Liver (tissue), 8 donors: ENCODE measurements at regions not wholly inside any gene's neighbourhood (a gene's known extent, or its start where the extent isn't known, plus 50 kb on each side); places are given as distances from the start of the nearest gene placed in this dataset.

ENCODE experiments used
- DNase-seq: peaks from one replicate; pipeline ENCODE4 v3.0.0-alpha.2; 2017; ENCODE audit warnings: low spot score
- H3K27ac ChIP-seq, 2 donors: one replicate each; pipeline ENCODE4 v1.7.0; 2013; ENCODE audit warnings: inconsistent platforms in 2 of 2, low read length in 2 of 2, control low read depth in 1 of 2, low read depth in 1 of 2, mild to moderate bottlenecking in 1 of 2
- H3K27me3 ChIP-seq, 4 donors: one replicate each; pipeline versions ENCODE4 v1.6.1 to v1.7.0; 2013; ENCODE audit warnings: low read length in 3 of 4, inconsistent platforms in 1 of 4, mild to moderate bottlenecking in 1 of 4, moderate library complexity in 1 of 4; ENCODE audit not compliant: control insufficient read depth in 4 of 4, insufficient read depth in 4 of 4
- H3K36me3 ChIP-seq, 4 donors: one replicate each; pipeline versions ENCODE4 v1.6.1 to v1.7.0; 2013; ENCODE audit warnings: low read length in 3 of 4, mild to moderate bottlenecking in 3 of 4, low read depth in 1 of 4, moderate library complexity in 1 of 4; ENCODE audit not compliant: control insufficient read depth in 4 of 4, insufficient read depth in 3 of 4
- H3K4me1 ChIP-seq, 4 donors: one replicate each; pipeline versions ENCODE4 v1.6.1 to v1.7.0; 2013; ENCODE audit warnings: low read length in 3 of 4, mild to moderate bottlenecking in 3 of 4, moderate library complexity in 1 of 4; ENCODE audit not compliant: control insufficient read depth in 4 of 4, insufficient read depth in 4 of 4
- H3K4me3 ChIP-seq, 3 donors: one replicate each; pipeline versions ENCODE4 v1.6.1 to v1.7.0; 2013; ENCODE audit warnings: low read length in 3 of 3, control low read depth in 1 of 3, low read depth in 1 of 3, mild to moderate bottlenecking in 1 of 3
- H3K9ac ChIP-seq, 2 donors: one replicate each; pipeline ENCODE4 v1.7.0; 2013; ENCODE audit warnings: low read length in 2 of 2, mild to moderate bottlenecking in 2 of 2, moderate library complexity in 2 of 2, control low read depth in 1 of 2, low read depth in 1 of 2
- H3K9me3 ChIP-seq, 4 donors: one replicate each; pipeline versions ENCODE4 v1.6.1 to v1.7.0; 2013; ENCODE audit warnings: low read length in 3 of 4; ENCODE audit not compliant: control insufficient read depth in 4 of 4
- ATF3 ChIP-seq: IDR thresholded peaks from 2 replicates; pipeline ENCODE4 v1.6.1; 2016; ENCODE audit warnings: antibody characterized with exemption
- CTCF ChIP-seq: fragments of 150-350 bp; IDR thresholded peaks from 2 replicates; pipeline ENCODE4 v1.5.1; 2017; ENCODE audit warnings: improper control_type of control experiment, low read depth, low read length; ENCODE audit not compliant: missing input control
- EGR1 ChIP-seq, 2 donors: IDR thresholded peaks; 2 replicates each; pipeline ENCODE4 v1.6.1; 2016 to 2018; ENCODE audit warnings: antibody characterized with exemption in 2 of 2, low read depth in 2 of 2
- FOXA1 ChIP-seq: IDR thresholded peaks from 2 replicates; pipeline ENCODE4 v1.6.1; 2016; ENCODE audit warnings: antibody characterized with exemption
- FOXA2 ChIP-seq: IDR thresholded peaks from 2 replicates; pipeline ENCODE4 v1.6.1; 2016; ENCODE audit warnings: antibody characterized with exemption
- HNF4A ChIP-seq, 2 donors: conservative IDR thresholded peaks; 2 replicates each; pipeline ENCODE4 v1.6.1; 2016; ENCODE audit warnings: antibody characterized with exemption in 2 of 2, mild to moderate bottlenecking in 2 of 2
- JUND ChIP-seq, 2 donors: IDR thresholded peaks; 2 replicates each; pipeline ENCODE4 v1.6.1; 2016; ENCODE audit warnings: antibody characterized with exemption in 2 of 2
- MAX ChIP-seq: IDR thresholded peaks from 2 replicates; pipeline ENCODE4 v1.6.1; 2016; ENCODE audit warnings: antibody characterized with exemption
- NR2F2 ChIP-seq: IDR thresholded peaks from 2 replicates; pipeline ENCODE4 v1.6.1; 2016; ENCODE audit warnings: antibody characterized with exemption
- RAD21 ChIP-seq, 2 donors: IDR thresholded peaks; 2 replicates each; pipeline ENCODE4 v1.6.1; 2016; ENCODE audit warnings: antibody characterized with exemption in 2 of 2, mild to moderate bottlenecking in 2 of 2
- REST ChIP-seq: IDR thresholded peaks from 2 replicates; pipeline ENCODE4 v1.6.1; 2016; ENCODE audit warnings: antibody characterized with exemption, mild to moderate bottlenecking
- SP1 ChIP-seq: IDR thresholded peaks from 2 replicates; pipeline ENCODE4 v1.6.1; 2018; ENCODE audit warnings: antibody characterized with exemption, mild to moderate bottlenecking
- TAF1 ChIP-seq: conservative IDR thresholded peaks from 2 replicates; pipeline ENCODE4 v1.6.1; 2016; ENCODE audit warnings: antibody characterized with exemption, mild to moderate bottlenecking
- YY1 ChIP-seq: IDR thresholded peaks from 2 replicates; pipeline ENCODE4 v1.6.1; 2016; ENCODE audit warnings: antibody characterized with exemption, mild to moderate bottlenecking
- ZBTB33 ChIP-seq: IDR thresholded peaks from 2 replicates; pipeline ENCODE4 v1.6.1; 2016; ENCODE audit warnings: antibody characterized with exemption
- WGBS: extraction: QIAGEN DNeasy Blood & Tissue Kit; methylation state at CpG from one replicate; pipeline ENCODE4 v1.1.7; 2013; 5-methylcytosine and 5-hydroxymethylcytosine counted together
- donor health status: healthy.
- donor health status: healthy.
- donor health status: healthy.
- donor health status: healthy.
- donor health status: healthy.

- TF ChIP-seq REST (no peak), FOXA1 (no peak)
These were observed 91.0 kb downstream of the UFM1 start (continued) for GRCh38 chr13:38440666-38441065.

- no peak overlapping the region for H3K9ac ChIP-seq
- H3K27ac ChIP-seq = no peak overlapping the region
- DNase-seq = no peak
- TF ChIP-seq JUND (IDR thresholded peaks at IDR 0.05) = no peak
- TF ChIP-seq NR2F2 = no peak
- no peak for TF ChIP-seq ATF3
- no peak for TF ChIP-seq CTCF
- TF ChIP-seq MAX = no peak
- no peak for TF ChIP-seq TAF1
- no peak for TF ChIP-seq FOXA2
- no peak for TF ChIP-seq HNF4A (conservative IDR thresholded peaks at IDR 0.05)
- no peak for TF ChIP-seq SP1
- no peak for TF ChIP-seq YY1
- TF ChIP-seq EGR1 (IDR thresholded peaks at IDR 0.05; ENCODE audit: low read depth in 2 of 2) = no peak
- no peak for TF ChIP-seq RAD21 (IDR thresholded peaks at IDR 0.05)
- TF ChIP-seq REST = no peak
- TF ChIP-seq ZBTB33 = no peak
- no peak for TF ChIP-seq FOXA1
- no peaks in the 10 kb centered on the region for H3K9me3 ChIP-seq
- no peak overlapping the region for H3K4me3 ChIP-seq
- 64% methylated on average over 2 of the region's 2 CpGs for WGBS
- peaks cover 0 to 2% (median 0%) of the 10 kb centered on the region in 4 donors for H3K27me3 ChIP-seq
- no peaks in the 10 kb centered on the region for H3K36me3 ChIP-seq
- H3K4me1 ChIP-seq = no peaks in the 10 kb centered on the region
These were observed 95.3 kb downstream of the UFM1 start for GRCh38 chr13:38444904-38445303.
